ENCODE measurements at regions not wholly inside any gene's neighbourhood (a gene's known extent, or its start where the extent isn't known, plus 50 kb on each side); places are given as distances from the start of the nearest gene placed in this dataset.
"Not testable (repeated sequence)": the region's sequence is repeated elsewhere in the genome, so short reads cannot be mapped to it uniquely, and the experiment has no call there.

GRCh38 chr7:9029681-9030530 is 596.5 kb downstream of the NXPH1 start:
- Mint-ChIP-seq H3K36me3 (ENCODE audit: low read depth) (no peaks in the 10 kb centered on the region), H3K9me3 (no peaks in the 10 kb centered on the region), H3K4me1 (no peaks in the 10 kb centered on the region), H3K27me3 (ENCODE audit: low read depth) (peaks cover 3% of the 10 kb centered on the region), H3K4me3 (no peak overlapping the region), H3K27ac (no peak overlapping the region)
- TF ChIP-seq CTCF (IDR thresholded peaks at IDR 0.05; ENCODE audit: unreplicated experiment in 3 of 3): no peak

- Mint-ChIP-seq H3K4me3 (no peak overlapping the region), H3K9me3 (no peaks in the 10 kb centered on the region), H3K27me3 (ENCODE audit: low read depth) (peaks cover 3% of the 10 kb centered on the region), H3K4me1 (no peaks in the 10 kb centered on the region), H3K36me3 (ENCODE audit: low read depth) (no peaks in the 10 kb centered on the region), H3K27ac (no peak overlapping the region)
- TF ChIP-seq CTCF (IDR thresholded peaks at IDR 0.05; ENCODE audit: unreplicated experiment in 3 of 3): no peak
Observed at GRCh38 chr7:9030976-9031375, 597.6 kb downstream of the NXPH1 start.

GRCh38 chr7:9031386-9031785 is 598.0 kb downstream of the NXPH1 start:
- no peak for TF ChIP-seq CTCF (IDR thresholded peaks at IDR 0.05; ENCODE audit: unreplicated experiment in 3 of 3)

GRCh38 chr7:9036080-9036479 is 602.7 kb downstream of the NXPH1 start:
- no peak overlapping the region for H3K27ac Mint-ChIP-seq
- H3K4me3 Mint-ChIP-seq: no peak overlapping the region
- TF ChIP-seq CTCF (IDR thresholded peaks at IDR 0.05; ENCODE audit: unreplicated experiment in 3 of 3): no peak
- no peaks in the 10 kb centered on the region for H3K4me1 Mint-ChIP-seq
- H3K27me3 Mint-ChIP-seq (ENCODE audit: low read depth): no peaks in the 10 kb centered on the region
- no peaks in the 10 kb centered on the region for H3K9me3 Mint-ChIP-seq
- H3K36me3 Mint-ChIP-seq (ENCODE audit: low read depth): no peaks in the 10 kb centered on the region

More at GRCh38 chr7:9031386-9031785, 598.0 kb downstream of the NXPH1 start:
- H3K4me1 Mint-ChIP-seq: no peaks in the 10 kb centered on the region
- no peak overlapping the region for H3K4me3 Mint-ChIP-seq
- no peaks in the 10 kb centered on the region for H3K9me3 Mint-ChIP-seq
- H3K36me3 Mint-ChIP-seq (ENCODE audit: low read depth): no peaks in the 10 kb centered on the region
- H3K27ac Mint-ChIP-seq: no peak overlapping the region
- peaks cover 3% of the 10 kb centered on the region for H3K27me3 Mint-ChIP-seq (ENCODE audit: low read depth)

- Mint-ChIP-seq H3K4me1 (no peaks in the 10 kb centered on the region), H3K27me3 (ENCODE audit: low read depth) (no peaks in the 10 kb centered on the region), H3K27ac (no peak overlapping the region), H3K36me3 (ENCODE audit: low read depth) (no peaks in the 10 kb centered on the region), H3K9me3 (peaks cover 12% of the 10 kb centered on the region), H3K4me3 (no peak overlapping the region)
- no peak for TF ChIP-seq CTCF (IDR thresholded peaks at IDR 0.05; ENCODE audit: unreplicated experiment in 3 of 3)
Observed at GRCh38 chr7:9071160-9071762, 637.9 kb downstream of the NXPH1 start.

- not testable (repeated sequence) for H3K4me3 Mint-ChIP-seq; H3K27ac Mint-ChIP-seq; H3K4me1 Mint-ChIP-seq; H3K36me3 Mint-ChIP-seq (ENCODE audit: low read depth); H3K9me3 Mint-ChIP-seq; H3K27me3 Mint-ChIP-seq (ENCODE audit: low read depth)
Observed at GRCh38 chr7:9075774-9076173, 642.4 kb downstream of the NXPH1 start.
